Mesothelial cell of epicardium (in vitro differentiated cells): ENCODE measurements at regions not wholly inside any gene's neighbourhood (a gene's known extent, or its start where the extent isn't known, plus 50 kb on each side); places are given as distances from the start of the nearest gene placed in this dataset.

ENCODE experiments used
- DNase-seq, 2 experiments: peaks; one replicate each; pipeline ENCODE4 v3.0.0; 2021; ENCODE audit warnings: low spot score in 2 of 2; ENCODE audit not compliant: unreplicated experiment in 2 of 2
- H3K27ac Mint-ChIP-seq: 2 replicates; pipeline ENCODE4 v1.8.0; 2021; ENCODE audit warnings: mixed read lengths
- H3K27me3 Mint-ChIP-seq: 2 replicates; pipeline ENCODE4 v1.8.0; 2021; ENCODE audit warnings: low read depth, mixed read lengths
- H3K36me3 Mint-ChIP-seq: 2 replicates; pipeline ENCODE4 v1.8.0; 2021; ENCODE audit warnings: mixed read lengths
- H3K4me1 Mint-ChIP-seq: 2 replicates; pipeline ENCODE4 v1.8.0; 2021; ENCODE audit warnings: mixed read lengths
- H3K4me3 Mint-ChIP-seq: 2 replicates; pipeline ENCODE4 v1.8.0; 2021; ENCODE audit warnings: mild to moderate bottlenecking, moderate library complexity, mixed read lengths
- H3K9me3 Mint-ChIP-seq: 2 replicates; pipeline ENCODE4 v1.8.0; 2021; ENCODE audit warnings: mixed read lengths
- CTCF ChIP-seq: fragments of 200-600 bp; sonication (generic); IDR thresholded peaks from one replicate; pipeline ENCODE4 v1.5.0; 2021; ENCODE audit warnings: antibody characterized with exemption; ENCODE audit not compliant: unreplicated experiment

GRCh38 chr7:45446195-45446944 lies 127.8 kb upstream of the ADCY1 start:
- no peak for TF ChIP-seq CTCF
- H3K36me3 Mint-ChIP-seq: no peaks in the 10 kb centered on the region
- no peak overlapping the region for H3K27ac Mint-ChIP-seq

GRCh38 chr7:45447296-45447695 lies 126.9 kb upstream of the ADCY1 start:
- Mint-ChIP-seq H3K36me3 (no peaks in the 10 kb centered on the region), H3K9me3 (peaks cover 13% of the 10 kb centered on the region), H3K4me3 (no peak overlapping the region), H3K27me3 (peaks cover 13% of the 10 kb centered on the region), H3K27ac (no peak overlapping the region), H3K4me1 (no peaks in the 10 kb centered on the region)
- no peak for TF ChIP-seq CTCF
- DNase-seq: no peak

More at GRCh38 chr7:45446195-45446944, 127.8 kb upstream of the ADCY1 start:
- Mint-ChIP-seq H3K9me3 (peaks cover 13% of the 10 kb centered on the region), H3K4me3 (no peak overlapping the region), H3K27me3 (peaks cover 10% of the 10 kb centered on the region), H3K4me1 (no peaks in the 10 kb centered on the region)
- DNase-seq: no peak

GRCh38 chr7:45450571-45451204 lies 123.5 kb upstream of the ADCY1 start:
- H3K27me3 Mint-ChIP-seq: peaks cover 12% of the 10 kb centered on the region

GRCh38 chr7:45451342-45452035 lies 122.7 kb upstream of the ADCY1 start:
- Mint-ChIP-seq H3K4me3 (no peak overlapping the region), H3K27ac (no peak overlapping the region), H3K27me3 (peaks cover 11% of the 10 kb centered on the region), H3K4me1 (peaks cover 3% of the 10 kb centered on the region), H3K36me3 (no peaks in the 10 kb centered on the region), H3K9me3 (peaks cover 10% of the 10 kb centered on the region)
- TF ChIP-seq CTCF: no peak
- DNase-seq: no peak

More at GRCh38 chr7:45450571-45451204, 123.5 kb upstream of the ADCY1 start:
- TF ChIP-seq CTCF: no peak
- no peaks in the 10 kb centered on the region for H3K36me3 Mint-ChIP-seq
- peaks cover 13% of the 10 kb centered on the region for H3K9me3 Mint-ChIP-seq
- H3K4me1 Mint-ChIP-seq: peaks cover 3% of the 10 kb centered on the region
- H3K4me3 Mint-ChIP-seq: no peak overlapping the region
- DNase-seq: no peak
- H3K27ac Mint-ChIP-seq: no peak overlapping the region

- Mint-ChIP-seq H3K4me3 (no peak overlapping the region), H3K4me1 (peaks cover 3% of the 10 kb centered on the region), H3K27ac (no peak overlapping the region), H3K27me3 (peaks cover 32% of the 10 kb centered on the region), H3K36me3 (no peaks in the 10 kb centered on the region), H3K9me3 (no peaks in the 10 kb centered on the region)
- DNase-seq: no peak
- TF ChIP-seq CTCF: no peak
Observed at GRCh38 chr7:45454771-45455170, 119.4 kb upstream of the ADCY1 start.
